ENCODE measurements at regions not wholly inside any gene's neighbourhood (a gene's known extent, or its start where the extent isn't known, plus 50 kb on each side); places are given as distances from the start of the nearest gene placed in this dataset.

DNA sequence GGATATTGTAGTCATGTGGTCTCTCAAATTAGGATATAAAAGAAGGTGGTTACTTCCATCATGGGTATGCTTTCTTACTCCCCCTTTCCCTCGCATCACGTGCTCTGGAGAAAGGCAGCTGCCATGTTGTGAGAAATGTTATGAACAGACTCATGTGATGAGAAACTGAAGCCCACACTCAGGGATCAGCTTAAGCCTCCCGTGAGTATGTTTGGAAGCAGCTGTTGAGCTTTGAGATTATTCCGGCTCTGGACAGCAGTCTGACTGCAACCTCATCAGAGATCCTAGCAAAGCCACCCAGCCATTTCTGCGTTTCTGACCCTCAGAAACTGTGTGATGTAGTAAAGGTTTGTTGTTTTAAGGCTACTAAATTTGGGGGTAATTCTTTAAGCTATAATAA lies 700.1 kb downstream of the ADCYAP1 start:
- DNase-seq (ENCODE audit: low spot score) = no peak
- in situ Hi-C loops (cut with MboI; ENCODE audit: low sequenced_read_pairs, unreplicated experiment) = no loop called here
- TF ChIP-seq, protein P1, sequence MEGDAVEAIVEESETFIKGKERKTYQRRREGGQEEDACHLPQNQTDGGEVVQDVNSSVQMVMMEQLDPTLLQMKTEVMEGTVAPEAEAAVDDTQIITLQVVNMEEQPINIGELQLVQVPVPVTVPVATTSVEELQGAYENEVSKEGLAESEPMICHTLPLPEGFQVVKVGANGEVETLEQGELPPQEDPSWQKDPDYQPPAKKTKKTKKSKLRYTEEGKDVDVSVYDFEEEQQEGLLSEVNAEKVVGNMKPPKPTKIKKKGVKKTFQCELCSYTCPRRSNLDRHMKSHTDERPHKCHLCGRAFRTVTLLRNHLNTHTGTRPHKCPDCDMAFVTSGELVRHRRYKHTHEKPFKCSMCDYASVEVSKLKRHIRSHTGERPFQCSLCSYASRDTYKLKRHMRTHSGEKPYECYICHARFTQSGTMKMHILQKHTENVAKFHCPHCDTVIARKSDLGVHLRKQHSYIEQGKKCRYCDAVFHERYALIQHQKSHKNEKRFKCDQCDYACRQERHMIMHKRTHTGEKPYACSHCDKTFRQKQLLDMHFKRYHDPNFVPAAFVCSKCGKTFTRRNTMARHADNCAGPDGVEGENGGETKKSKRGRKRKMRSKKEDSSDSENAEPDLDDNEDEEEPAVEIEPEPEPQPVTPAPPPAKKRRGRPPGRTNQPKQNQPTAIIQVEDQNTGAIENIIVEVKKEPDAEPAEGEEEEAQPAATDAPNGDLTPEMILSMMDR (IDR thresholded peaks at IDR 0.05; ENCODE audit: borderline replicate concordance, control extremely low read depth, extremely low read depth, insufficient read depth, missing control alignments) = no peak

DNA sequence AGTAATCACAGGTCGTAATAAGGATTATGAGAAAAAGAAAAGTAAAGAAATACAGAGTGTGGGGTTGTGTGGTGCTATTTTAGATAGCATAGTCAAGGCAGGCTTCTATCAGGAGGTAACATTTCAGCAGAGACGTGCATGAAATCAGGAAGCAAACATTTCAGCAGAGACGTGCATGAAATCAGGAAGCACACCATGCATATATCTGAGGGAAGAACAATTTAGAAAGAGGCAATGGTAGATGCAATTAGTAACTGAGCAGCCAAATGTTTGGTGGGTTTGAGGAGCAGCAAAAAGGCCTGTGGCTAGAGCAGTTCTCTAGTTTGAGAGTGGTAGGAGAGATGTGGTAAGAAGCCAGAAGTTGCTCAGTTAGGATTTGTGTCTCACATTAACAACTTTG lies 713.7 kb downstream of the ADCYAP1 start:
- in situ Hi-C loops (cut with MboI; ENCODE audit: low sequenced_read_pairs, unreplicated experiment) = no loop called here
- DNase-seq (ENCODE audit: low spot score) = no peak
- TF ChIP-seq, protein P1 (IDR thresholded peaks at IDR 0.05; ENCODE audit: borderline replicate concordance, control extremely low read depth, extremely low read depth, insufficient read depth, missing control alignments) = no peak

DNA sequence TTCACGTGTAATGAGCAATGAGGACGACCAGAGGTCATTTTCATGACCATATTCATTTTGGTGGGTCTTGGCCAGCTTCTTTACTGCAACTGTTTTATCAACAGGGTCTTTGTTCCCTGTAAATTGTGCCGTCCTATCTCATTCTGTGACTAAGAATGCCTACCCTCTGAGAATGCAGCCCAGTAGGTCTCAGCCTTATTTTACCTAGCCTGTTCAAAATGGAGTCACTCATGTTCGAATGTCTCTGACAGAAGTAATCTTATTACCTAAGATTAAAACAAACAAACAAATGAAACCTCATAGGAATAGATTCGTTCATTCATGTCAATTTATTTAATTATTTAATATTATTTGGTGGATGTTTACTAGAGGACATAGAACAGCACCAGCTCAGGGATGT lies 714.8 kb downstream of the ADCYAP1 start:
- TF ChIP-seq, protein P1 (IDR thresholded peaks at IDR 0.05; ENCODE audit: borderline replicate concordance, control extremely low read depth, extremely low read depth, insufficient read depth, missing control alignments) = no peak
- in situ Hi-C loops (cut with MboI; ENCODE audit: low sequenced_read_pairs, unreplicated experiment) = no loop called here
- no peak for DNase-seq (ENCODE audit: low spot score)

DNA sequence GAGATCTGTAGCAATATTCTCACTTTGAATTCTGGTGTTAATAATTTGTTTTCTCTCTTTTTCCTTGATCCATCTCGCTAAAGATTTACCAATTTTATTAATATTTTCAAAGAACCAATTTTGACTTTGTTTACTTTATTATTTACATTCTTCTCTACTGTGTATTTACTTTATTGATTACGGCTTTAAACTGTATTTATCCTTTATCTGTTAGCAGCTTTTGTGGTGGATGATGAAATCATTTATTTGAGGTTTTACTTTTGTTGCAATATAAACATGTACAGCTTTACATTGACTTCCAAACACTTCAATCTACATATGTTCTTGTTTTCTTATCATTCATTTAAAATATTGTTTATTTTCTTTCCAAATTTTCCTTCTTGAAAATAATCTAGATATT lies 719.9 kb downstream of the ADCYAP1 start:
- TF ChIP-seq, protein P1 (IDR thresholded peaks at IDR 0.05; ENCODE audit: borderline replicate concordance, control extremely low read depth, extremely low read depth, insufficient read depth, missing control alignments) = no peak
- in situ Hi-C loops (cut with MboI; ENCODE audit: low sequenced_read_pairs, unreplicated experiment) = no loop called here
- no peak for DNase-seq (ENCODE audit: low spot score)

DNA sequence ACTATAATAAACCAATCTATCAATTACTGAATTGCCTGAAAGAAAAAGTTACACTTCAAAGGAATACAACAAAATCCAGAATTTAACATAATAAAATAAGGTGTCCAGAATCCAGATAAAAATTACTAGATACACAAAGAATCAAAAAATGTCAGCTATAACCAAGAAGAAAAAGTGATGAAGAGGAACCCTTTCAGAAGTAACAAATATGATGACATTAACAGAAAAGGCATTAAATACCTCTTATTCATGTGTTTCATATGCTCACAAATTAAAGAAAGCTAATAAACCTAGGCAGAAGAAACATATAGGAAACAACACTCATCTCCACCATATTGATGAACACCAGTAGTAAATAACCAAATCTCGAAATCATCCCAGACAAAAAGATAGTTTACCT lies 722.8 kb downstream of the ADCYAP1 start:
- no peak for DNase-seq (ENCODE audit: low spot score)
- in situ Hi-C loops (cut with MboI; ENCODE audit: low sequenced_read_pairs, unreplicated experiment) = no loop called here
- TF ChIP-seq, protein P1 (IDR thresholded peaks at IDR 0.05; ENCODE audit: borderline replicate concordance, control extremely low read depth, extremely low read depth, insufficient read depth, missing control alignments) = no peak

DNA sequence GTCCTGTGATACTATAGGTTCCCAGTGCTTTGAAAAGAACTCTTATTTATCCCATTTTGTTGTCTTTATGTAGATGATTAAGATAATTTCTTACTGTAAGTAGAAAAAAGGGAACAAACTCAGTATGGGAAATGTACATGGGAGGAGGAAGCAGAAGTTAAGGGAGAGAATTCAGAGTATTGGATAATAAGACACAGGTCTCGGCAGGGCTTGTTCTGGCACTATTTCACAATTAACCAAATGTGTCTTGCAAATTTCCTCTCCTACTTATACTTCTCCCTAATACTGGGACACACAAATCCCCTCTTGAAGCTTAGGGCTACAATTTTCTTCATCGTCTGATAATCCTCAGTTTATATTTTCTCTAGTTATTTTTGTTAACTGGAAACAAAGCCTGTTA lies 744.0 kb downstream of the ADCYAP1 start:
- TF ChIP-seq, protein P1 (IDR thresholded peaks at IDR 0.05; ENCODE audit: borderline replicate concordance, control extremely low read depth, extremely low read depth, insufficient read depth, missing control alignments) = no peak
- in situ Hi-C loops (cut with MboI; ENCODE audit: low sequenced_read_pairs, unreplicated experiment) = no loop called here
- no peak for DNase-seq (ENCODE audit: low spot score)

DNA sequence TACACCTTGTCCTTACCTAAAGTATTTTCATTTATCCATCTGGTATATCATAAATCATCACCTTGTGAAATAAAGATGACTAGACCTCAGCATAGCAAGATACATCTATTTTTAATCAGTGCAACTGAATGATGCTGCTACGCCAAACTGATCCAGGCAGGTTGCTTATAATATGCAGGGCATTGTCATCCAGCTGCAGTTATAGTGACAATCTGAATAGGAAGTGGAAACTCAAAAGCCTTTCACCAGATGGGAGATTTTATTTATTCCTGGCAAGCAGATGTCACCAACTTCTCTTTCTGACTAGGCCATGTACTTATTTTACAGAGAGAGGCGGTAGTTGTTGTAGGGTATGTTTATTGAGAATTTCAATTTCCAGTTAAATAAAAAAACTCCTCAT lies 747.3 kb downstream of the ADCYAP1 start:
- TF ChIP-seq, protein P1 (IDR thresholded peaks at IDR 0.05; ENCODE audit: borderline replicate concordance, control extremely low read depth, extremely low read depth, insufficient read depth, missing control alignments) = no peak
- in situ Hi-C loops (cut with MboI; ENCODE audit: low sequenced_read_pairs, unreplicated experiment) = no loop called here
- no peak for DNase-seq (ENCODE audit: low spot score)
